Fibroblast of villous mesenchyme (primary cell): ENCODE measurements at regions not wholly inside any gene's neighbourhood (a gene's known extent, or its start where the extent isn't known, plus 50 kb on each side); places are given as distances from the start of the nearest gene placed in this dataset.

Experiments used
- DNase-seq: peaks from one replicate; pipeline ENCODE4 v3.0.0-alpha.2; 2010; ENCODE audit warnings: low read depth
- H3K4me3 ChIP-seq: 2 replicates; pipeline ENCODE4 v1.5.1; 2011; ENCODE audit warnings: low read depth, mild to moderate bottlenecking, low read length
- CTCF ChIP-seq: IDR thresholded peaks from 2 replicates; pipeline ENCODE4 v1.5.1; 2012; ENCODE audit warnings: low read depth, mild to moderate bottlenecking, low read length; ENCODE audit not compliant: insufficient read depth

GRCh38 chr17:33945646-33946546, 309.2 kb upstream of the CCL2 start:
- no peak for DNase-seq
- no peak for TF ChIP-seq CTCF
- no peak overlapping the region for H3K4me3 ChIP-seq

GRCh38 chr17:33947762-33948161, 307.3 kb upstream of the CCL2 start:
- TF ChIP-seq CTCF = no peak
- H3K4me3 ChIP-seq = no peak overlapping the region
- DNase-seq = no peak

GRCh38 chr17:33948309-33948708, 306.8 kb upstream of the CCL2 start:
- no peak for TF ChIP-seq CTCF
- no peak overlapping the region for H3K4me3 ChIP-seq
- no peak for DNase-seq

GRCh38 chr17:33949100-33949499, 306.0 kb upstream of the CCL2 start:
- no peak for TF ChIP-seq CTCF
- H3K4me3 ChIP-seq = no peak overlapping the region
- DNase-seq = no peak

GRCh38 chr17:33950061-33950460, 305.0 kb upstream of the CCL2 start:
- TF ChIP-seq CTCF = no peak
- H3K4me3 ChIP-seq = no peak overlapping the region
- no peak for DNase-seq

- no peak for DNase-seq
- no peak for TF ChIP-seq CTCF
- no peak overlapping the region for H3K4me3 ChIP-seq
Measured at GRCh38 chr17:33952425-33952824, 302.7 kb upstream of the CCL2 start.
